GM13977 (cell line): ENCODE measurements at regions not wholly inside any gene's neighbourhood (a gene's known extent, or its start where the extent isn't known, plus 50 kb on each side); places are given as distances from the start of the nearest gene placed in this dataset.

ENCODE experiments used
- DNase-seq: peaks from one replicate; pipeline ENCODE4 v3.0.0; 2012; ENCODE audit warnings: low spot score
- CTCF ChIP-seq: IDR thresholded peaks from 2 replicates; pipeline ENCODE4 v1.5.1; 2012; ENCODE audit warnings: mild to moderate bottlenecking, control low read depth; ENCODE audit not compliant: insufficient read depth; ENCODE audit errors: extremely low read depth, missing control alignments
- in situ Hi-C: fragments of 300-500 bp; cut with MboI; formaldehyde crosslinking; loops from one replicate; pipeline ENCODE4 v1.12.0; 2022; ENCODE audit warnings: low sequenced_read_pairs, low pct_unique_long_range_greater_than_20kb, mixed read lengths, inconsistent platforms; ENCODE audit not compliant: unreplicated experiment

- no peak for TF ChIP-seq CTCF
- DNase-seq: no peak
- in situ Hi-C loops: no loop called here
Measured at GRCh38 chr9:87226896-87227295, 270.8 kb upstream of the DAPK1 start.

- no peak for TF ChIP-seq CTCF
- in situ Hi-C loops: no loop called here
- no peak for DNase-seq
Measured at GRCh38 chr9:87227456-87227855, 270.2 kb upstream of the DAPK1 start.

- in situ Hi-C loops: no loop called here
- TF ChIP-seq CTCF: no peak
- no peak for DNase-seq
Measured at GRCh38 chr9:87229108-87229507, 268.6 kb upstream of the DAPK1 start.

GRCh38 chr9:87233431-87233830 is 264.2 kb upstream of the DAPK1 start:
- DNase-seq: no peak
- TF ChIP-seq CTCF: no peak
- in situ Hi-C loops: no loop called here

GRCh38 chr9:87233899-87234455 is 263.7 kb upstream of the DAPK1 start:
- TF ChIP-seq CTCF: no peak
- in situ Hi-C loops: no loop called here
- no peak for DNase-seq

GRCh38 chr9:87234854-87235253 is 262.8 kb upstream of the DAPK1 start:
- DNase-seq: no peak
- in situ Hi-C loops: no loop called here

More at GRCh38 chr9:87234854-87235253, 262.8 kb upstream of the DAPK1 start:
- TF ChIP-seq CTCF: no peak
